CD14-positive monocyte (primary cell): ENCODE measurements at regions not wholly inside any gene's neighbourhood (a gene's known extent, or its start where the extent isn't known, plus 50 kb on each side); places are given as distances from the start of the nearest gene placed in this dataset.

Source experiments
- DNase-seq, 3 donors: peaks; one replicate each; pipeline ENCODE4 v3.0.0-alpha.2; 2011 to 2022
- H2AFZ ChIP-seq: 2 replicates; pipeline ENCODE4 v1.6.0; 2012; ENCODE audit warnings: mild to moderate bottlenecking, low read depth, low read length, inconsistent platforms; ENCODE audit not compliant: insufficient read depth, poor library complexity, severe bottlenecking
- H3K27ac ChIP-seq, 2 donors: 1 replicate in 1 of 2; 2 replicates in 1 of 2; pipeline ENCODE4 v1.5.1; 2012 to 2013; ENCODE audit warnings: low read length in 2 of 2, control low read depth in 1 of 2, inconsistent platforms in 1 of 2, low read depth in 1 of 2, mild to moderate bottlenecking in 1 of 2
- H3K27me3 ChIP-seq, 2 donors: one replicate each; pipeline versions ENCODE4 v1.6.0 to v1.6.1; 2011 to 2013; ENCODE audit warnings: low read length in 2 of 2; ENCODE audit not compliant: control insufficient read depth in 2 of 2, insufficient read depth in 2 of 2
- H3K36me3 ChIP-seq, 2 donors: replicated peaks in 1 of 2; 1 replicate in 1 of 2; 2 replicates in 1 of 2; pipeline versions ENCODE4 v1.5.1 to v1.6.1; 2012 to 2013; ENCODE audit warnings: low read length in 2 of 2, control low read depth in 1 of 2, inconsistent platforms in 1 of 2, mild to moderate bottlenecking in 1 of 2; ENCODE audit not compliant: insufficient read depth in 2 of 2, control insufficient read depth in 1 of 2
- H3K4me1 ChIP-seq, 2 donors: 1 replicate in 1 of 2; 2 replicates in 1 of 2; pipeline versions ENCODE4 v1.5.1 to v1.6.1; 2012 to 2013; ENCODE audit warnings: low read length in 2 of 2, control low read depth in 1 of 2, inconsistent platforms in 1 of 2, mild to moderate bottlenecking in 1 of 2, moderate library complexity in 1 of 2; ENCODE audit not compliant: insufficient read depth in 2 of 2, control insufficient read depth in 1 of 2
- H3K4me2 ChIP-seq: replicated peaks from 2 replicates; pipeline ENCODE3; 2012; ENCODE audit warnings: low read length, moderate library complexity, mild to moderate bottlenecking; ENCODE audit not compliant: poor library complexity, severe bottlenecking; ENCODE audit errors: extremely low read depth
- H3K4me3 ChIP-seq, 3 experiments: fragments of 200-600 bp in 1 of 3; sonication (generic) in 1 of 3; replicated peaks in 1 of 3; 1 replicate in 2 of 3; 2 replicates in 1 of 3; pipeline ENCODE4 v1.5.1; 2011 to 2013; ENCODE audit warnings: low read length in 3 of 3, mild to moderate bottlenecking in 3 of 3, control low read depth in 2 of 3, low read depth in 2 of 3, inconsistent platforms in 1 of 3, moderate library complexity in 1 of 3
- H3K79me2 ChIP-seq: 2 replicates; pipeline ENCODE4 v1.6.0; 2012; ENCODE audit warnings: mild to moderate bottlenecking, control low read depth, inconsistent platforms, low read length, moderate library complexity; ENCODE audit not compliant: insufficient read depth
- H3K9ac ChIP-seq: 2 replicates; pipeline ENCODE4 v1.6.0; 2017; ENCODE audit warnings: low read length, mild to moderate bottlenecking; ENCODE audit not compliant: insufficient read depth, poor library complexity, severe bottlenecking
- H3K9me3 ChIP-seq, 2 donors: replicated peaks in 1 of 2; 1 replicate in 1 of 2; 2 replicates in 1 of 2; pipeline versions ENCODE4 v1.5.1 to v1.6.1; 2012 to 2013; ENCODE audit warnings: low read length in 2 of 2, control low read depth in 1 of 2; ENCODE audit not compliant: control insufficient read depth in 1 of 2, insufficient read depth in 1 of 2
- H4K20me1 ChIP-seq: 2 replicates; pipeline ENCODE4 v1.6.0; 2012; ENCODE audit warnings: mild to moderate bottlenecking, low read length, control low read depth, moderate library complexity; ENCODE audit not compliant: insufficient read depth
- H3K27ac Mint-ChIP-seq, 7 donors: one replicate each; pipeline ENCODE4 v1.8.0; 2020; ENCODE audit warnings: mild to moderate bottlenecking in 7 of 7, mixed read lengths in 7 of 7, moderate library complexity in 6 of 7, inconsistent platforms in 2 of 7
- H3K27me3 Mint-ChIP-seq, 3 donors: one replicate each; pipeline ENCODE4 v1.8.0; 2021 to 2022; ENCODE audit warnings: low read depth in 3 of 3, mild to moderate bottlenecking in 3 of 3, mixed read lengths in 3 of 3, moderate library complexity in 3 of 3, inconsistent platforms in 1 of 3
- H3K36me3 Mint-ChIP-seq, 2 donors: one replicate each; pipeline ENCODE4 v1.8.0; 2020; ENCODE audit warnings: mixed read lengths in 2 of 2, inconsistent platforms in 1 of 2, mild to moderate bottlenecking in 1 of 2
- H3K4me1 Mint-ChIP-seq: one replicate; pipeline ENCODE4 v1.8.0; 2020; ENCODE audit warnings: mild to moderate bottlenecking, mixed read lengths
- H3K4me3 Mint-ChIP-seq, 2 donors: one replicate each; pipeline ENCODE4 v1.8.0; 2020; ENCODE audit warnings: mild to moderate bottlenecking in 2 of 2, mixed read lengths in 2 of 2, moderate library complexity in 1 of 2
- H3K9me3 Mint-ChIP-seq, 7 donors: one replicate each; pipeline ENCODE4 v1.8.0; 2020 to 2022; ENCODE audit warnings: mixed read lengths in 7 of 7, mild to moderate bottlenecking in 6 of 7, moderate library complexity in 6 of 7, inconsistent platforms in 2 of 7
- CTCF ChIP-seq: fragments of 200-600 bp; IDR thresholded peaks from one replicate; pipeline ENCODE4 v1.8.0; 2022; ENCODE audit warnings: antibody characterized with exemption, mild to moderate bottlenecking
- WGBS: methylation state at CpG from one replicate; pipeline ENCODE4 v1.1.5; 2013; ENCODE audit warnings: missing lambda C conversion rate; ENCODE audit not compliant: insufficient coverage; 5-methylcytosine and 5-hydroxymethylcytosine counted together
- intact Hi-C, 2 donors: fragments of 100-400 bp; cut with micrococcal nuclease; formaldehyde crosslinking; loops; one replicate each; pipeline versions ENCODE4 v1.15.0 to v1.15.1; 2023

GRCh38 chr6:51513891-51514747 lies 573.3 kb downstream of the PKHD1 start:
- H3K36me3 Mint-ChIP-seq, result no peaks in the 10 kb centered on the region
- H3K9ac ChIP-seq, result no peak overlapping the region

More at GRCh38 chr6:51513891-51514747, 573.3 kb downstream of the PKHD1 start:
- Mint-ChIP-seq H3K27ac (no peak overlapping the region), H3K27me3 (peaks cover 0 to 4% (median 0%) of the 10 kb centered on the region in 3 donors), H3K4me1 (no peaks in the 10 kb centered on the region), H3K4me3 (no peak overlapping the region), H3K9me3 (peaks cover 0 to 4% (median 0%) of the 10 kb centered on the region in 7 donors)
- Histone ChIP-seq H3K4me1 (no peaks in the 10 kb centered on the region), H3K27me3 (no peaks in the 10 kb centered on the region), H3K36me3 (no peaks in the 10 kb centered on the region), H3K9me3 (no peaks in the 10 kb centered on the region), H3K27ac (no peak overlapping the region), H4K20me1 (no peaks in the 10 kb centered on the region), H2AFZ (no peak overlapping the region), H3K79me2 (no peaks in the 10 kb centered on the region), H3K4me2 (no peak overlapping the region), H3K4me3 (no peak overlapping the region)
- DNase-seq, result no peak
- no peak for TF ChIP-seq CTCF
- intact Hi-C loops, result no loop called here
- 84% methylated on average over 5 of the region's 13 CpGs for WGBS
